Bronchial epithelial cell (primary cell): ENCODE measurements at regions not wholly inside any gene's neighbourhood (a gene's known extent, or its start where the extent isn't known, plus 50 kb on each side); places are given as distances from the start of the nearest gene placed in this dataset.
"Not testable (repeated sequence)": the region's sequence is repeated elsewhere in the genome, so short reads cannot be mapped to it uniquely, and the experiment has no call there.

Source experiments
- DNase-seq: peaks from one replicate; pipeline ENCODE4 v3.0.0-alpha.2; 2010; ENCODE audit warnings: low read depth
- FAIRE-seq: peaks from 2 replicates; lab custom pipeline; 2011; peaks lifted over from hg19 to GRCh38; lab: Jason Lieb, UNC
- H3K27me3 ChIP-seq: 2 replicates; pipeline ENCODE4 v1.5.1; 2011; ENCODE audit warnings: low read length; ENCODE audit not compliant: control insufficient read depth, insufficient read depth
- H3K36me3 ChIP-seq: 2 replicates; pipeline ENCODE4 v1.5.1; 2011; ENCODE audit warnings: low read length; ENCODE audit not compliant: control insufficient read depth, insufficient read depth
- H3K4me3 ChIP-seq: 2 replicates; pipeline ENCODE4 v1.5.1; 2011; ENCODE audit warnings: mild to moderate bottlenecking, low read depth, low read length, control low read depth
- TF ChIP-seq, protein P1 (sequence below): IDR thresholded peaks from 2 replicates; pipeline ENCODE4 v1.5.1; 2011; ENCODE audit warnings: mild to moderate bottlenecking, moderate library complexity, low read length, control low read depth, inconsistent platforms; ENCODE audit not compliant: insufficient read depth, severe bottlenecking

DNA sequence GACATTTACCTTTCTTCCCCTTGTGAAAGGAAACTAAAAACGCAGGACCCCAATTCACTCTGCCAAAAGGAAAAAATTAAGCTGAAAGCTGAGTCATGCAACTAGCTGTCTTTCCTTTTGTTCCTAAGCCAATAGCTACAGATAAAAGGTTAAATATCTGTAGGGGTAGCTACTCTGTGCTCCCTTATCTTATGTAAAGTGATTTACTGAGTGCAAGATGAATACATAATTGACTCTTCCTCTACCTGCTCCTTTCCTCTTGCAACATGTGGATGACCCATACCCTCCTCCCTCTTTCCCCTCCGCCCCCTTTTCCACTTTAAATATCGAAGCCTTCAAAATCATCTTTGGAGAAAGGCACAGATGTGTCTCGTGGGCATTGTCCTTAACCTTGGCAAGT, 68.0 kb upstream of the ZNF157 start:
- no peak overlapping the region for H3K4me3 ChIP-seq
- no peaks in the 10 kb centered on the region for H3K36me3 ChIP-seq
- FAIRE-seq (no peak), DNase-seq (no peak)
- H3K27me3 ChIP-seq, result no peaks in the 10 kb centered on the region
- TF ChIP-seq, protein P1, sequence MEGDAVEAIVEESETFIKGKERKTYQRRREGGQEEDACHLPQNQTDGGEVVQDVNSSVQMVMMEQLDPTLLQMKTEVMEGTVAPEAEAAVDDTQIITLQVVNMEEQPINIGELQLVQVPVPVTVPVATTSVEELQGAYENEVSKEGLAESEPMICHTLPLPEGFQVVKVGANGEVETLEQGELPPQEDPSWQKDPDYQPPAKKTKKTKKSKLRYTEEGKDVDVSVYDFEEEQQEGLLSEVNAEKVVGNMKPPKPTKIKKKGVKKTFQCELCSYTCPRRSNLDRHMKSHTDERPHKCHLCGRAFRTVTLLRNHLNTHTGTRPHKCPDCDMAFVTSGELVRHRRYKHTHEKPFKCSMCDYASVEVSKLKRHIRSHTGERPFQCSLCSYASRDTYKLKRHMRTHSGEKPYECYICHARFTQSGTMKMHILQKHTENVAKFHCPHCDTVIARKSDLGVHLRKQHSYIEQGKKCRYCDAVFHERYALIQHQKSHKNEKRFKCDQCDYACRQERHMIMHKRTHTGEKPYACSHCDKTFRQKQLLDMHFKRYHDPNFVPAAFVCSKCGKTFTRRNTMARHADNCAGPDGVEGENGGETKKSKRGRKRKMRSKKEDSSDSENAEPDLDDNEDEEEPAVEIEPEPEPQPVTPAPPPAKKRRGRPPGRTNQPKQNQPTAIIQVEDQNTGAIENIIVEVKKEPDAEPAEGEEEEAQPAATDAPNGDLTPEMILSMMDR, result no peak

DNA sequence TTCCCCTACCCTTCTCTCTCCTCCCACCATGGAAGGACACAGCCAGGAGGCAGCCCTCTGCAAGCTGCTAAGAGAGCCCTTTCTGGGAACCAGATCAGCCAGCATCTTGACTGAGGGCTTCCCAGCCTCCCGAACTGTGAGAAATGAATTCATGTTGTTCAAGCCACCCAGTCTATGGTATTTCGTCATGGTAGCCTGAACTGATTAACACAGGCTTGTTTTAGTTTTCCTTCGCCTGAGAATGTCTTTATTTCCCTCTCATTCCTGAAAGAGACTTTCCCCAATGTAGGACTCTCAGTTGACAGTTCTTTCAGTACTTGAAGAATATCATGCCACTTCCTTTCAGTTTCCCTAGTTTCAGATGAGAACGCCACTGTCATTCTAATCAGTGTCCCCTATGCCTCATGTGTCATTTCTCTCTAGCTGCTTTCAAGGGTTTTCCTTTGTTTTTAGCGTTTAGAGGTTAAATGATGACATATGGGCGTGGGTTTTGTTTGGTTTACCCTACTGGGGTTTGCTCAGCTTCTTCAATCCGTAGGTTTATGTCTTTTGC, 63.8 kb upstream of the ZNF157 start:
- FAIRE-seq, result peak; percentile 91

DNA sequence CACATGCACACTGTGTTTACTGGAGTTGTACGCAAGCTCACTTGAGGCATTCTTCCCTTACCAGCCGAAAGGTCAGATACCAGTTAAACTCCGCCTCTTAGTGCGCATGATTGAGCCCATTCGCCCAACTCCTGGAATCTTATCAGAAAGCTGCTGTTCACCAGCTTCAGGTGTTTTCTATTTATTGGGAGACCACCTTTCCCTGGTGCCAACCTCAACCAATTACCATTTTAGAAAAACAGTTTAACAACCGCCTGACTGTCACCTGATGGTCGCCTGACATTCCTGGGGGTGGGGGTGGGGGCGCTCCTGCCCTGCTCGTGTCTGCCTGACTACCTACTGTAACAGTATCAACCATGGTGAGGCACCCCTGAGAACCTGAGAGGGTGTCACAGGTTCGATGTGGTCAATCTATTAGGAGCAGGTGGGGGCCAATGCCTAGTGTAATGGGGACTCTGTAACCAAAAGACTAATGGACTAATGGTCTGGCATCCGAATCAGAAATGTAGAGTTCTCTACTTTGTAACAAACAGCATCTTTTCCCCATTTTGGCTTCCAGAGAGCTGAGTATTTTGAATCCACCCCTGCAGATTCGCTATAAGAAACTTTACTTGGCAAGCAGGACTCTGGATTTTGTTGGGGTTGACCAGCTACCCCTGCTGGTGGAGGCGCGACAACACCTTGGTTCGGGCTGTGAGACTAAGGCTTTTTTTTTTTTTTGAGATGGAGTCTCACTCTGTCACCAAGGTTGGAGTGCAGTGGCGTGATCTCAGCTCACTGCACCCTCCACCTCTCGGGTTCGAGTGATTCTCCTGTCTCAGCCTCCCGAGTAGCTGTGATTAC, 58.2 kb upstream of the ZNF157 start:
- TF ChIP-seq, protein P1, result peak; percentile 69
- DNase-seq, result peak; percentile 58
- Histone ChIP-seq H3K4me3 (no peak overlapping the region), H3K27me3 (no peaks in the 10 kb centered on the region), H3K36me3 (no peaks in the 10 kb centered on the region)
- no peak for FAIRE-seq

More for the DNA sequence above, 63.8 kb upstream of the ZNF157 start:
- not testable (repeated sequence) for H3K27me3 ChIP-seq, H3K4me3 ChIP-seq, H3K36me3 ChIP-seq, DNase-seq

DNA sequence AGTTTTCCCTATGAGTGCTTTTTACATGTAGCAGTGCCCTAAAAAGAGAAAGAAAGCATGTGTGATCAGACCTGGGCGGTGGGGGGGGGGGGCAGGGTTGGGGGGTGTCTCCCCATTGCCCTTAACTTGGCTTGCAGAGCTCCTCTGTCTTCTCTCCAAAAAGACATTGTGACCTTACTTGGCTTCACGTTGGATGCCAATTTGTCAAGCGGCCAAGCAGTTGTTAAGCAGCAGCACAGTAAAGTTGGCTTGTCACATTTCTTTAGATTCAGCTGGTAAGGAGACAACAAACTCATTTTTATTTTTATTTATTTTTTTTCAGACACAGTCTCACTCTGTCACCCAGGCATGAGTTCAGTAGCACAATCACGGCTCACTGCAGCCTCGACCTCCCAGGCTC, 57.3 kb upstream of the ZNF157 start:
- DNase-seq, result no peak
- TF ChIP-seq, protein P1, result no peak
- no peak for FAIRE-seq
- H3K36me3 ChIP-seq, result no peaks in the 10 kb centered on the region
- no peaks in the 10 kb centered on the region for H3K27me3 ChIP-seq
- H3K4me3 ChIP-seq, result no peak overlapping the region

DNA sequence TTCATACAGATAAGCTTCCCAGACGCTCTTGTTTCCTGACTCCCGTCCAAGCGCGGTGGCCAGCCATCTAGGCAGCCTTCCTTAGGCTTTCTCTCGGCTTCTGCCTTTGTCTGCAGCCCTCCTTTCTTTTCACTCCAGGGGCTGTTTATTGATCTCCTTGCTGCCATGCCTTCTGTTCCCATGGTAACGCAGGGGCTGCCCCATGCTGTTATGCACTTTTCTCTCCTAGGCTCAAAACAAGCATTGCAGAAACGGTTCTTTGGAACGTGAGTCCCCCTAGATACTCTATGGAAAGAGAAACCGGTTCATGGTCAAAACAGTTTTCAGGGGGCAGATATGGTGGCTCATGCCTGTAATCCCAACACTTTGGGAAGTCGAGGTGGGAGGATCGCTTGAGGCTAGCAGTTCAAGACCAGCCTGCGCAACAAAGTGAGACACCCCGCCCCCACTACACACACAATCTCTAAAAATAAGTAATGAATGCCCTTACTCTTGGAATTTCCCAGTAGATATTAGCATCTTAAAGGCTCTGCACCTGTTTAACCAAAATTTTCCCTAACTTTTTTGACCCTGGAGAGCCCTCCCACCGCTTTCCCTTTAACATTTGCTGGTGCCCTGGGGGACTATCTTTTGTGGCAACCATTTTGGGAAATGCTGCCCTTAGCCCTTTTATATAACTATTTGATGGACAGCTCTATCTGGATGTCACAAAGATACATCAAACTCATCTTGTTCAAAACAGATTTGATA, 53.9 kb upstream of the ZNF157 start:
- TF ChIP-seq, protein P1, result no peak
- DNase-seq, result no peak
- Histone ChIP-seq H3K36me3 (no peaks in the 10 kb centered on the region), H3K27me3 (no peaks in the 10 kb centered on the region), H3K4me3 (no peak overlapping the region)
- no peak for FAIRE-seq
